ENCODE measurements at regions not wholly inside any gene's neighbourhood (a gene's known extent, or its start where the extent isn't known, plus 50 kb on each side); places are given as distances from the start of the nearest gene placed in this dataset.

GRCh38 chr6:155853011-155853410 is 397.4 kb upstream of the NOX3 start:
- TF ChIP-seq POLR2AphosphoS5 (IDR thresholded peaks at IDR 0.05; ENCODE audit: borderline replicate concordance, low read depth, low read length) (no peak), EZH2 (IDR thresholded peaks at IDR 0.05) (no peak)

Data from SK-N-MC (cell line).